HG02970 (cell line): ENCODE measurements at regions not wholly inside any gene's neighbourhood (a gene's known extent, or its start where the extent isn't known, plus 50 kb on each side); places are given as distances from the start of the nearest gene placed in this dataset.

Source experiments
- ATAC-seq: cut with Tn5 transposase; IDR thresholded peaks from one replicate; pipeline ENCODE4 v1.9.1; 2021; ENCODE audit warnings: mild to moderate bottlenecking, moderate library complexity, moderate number of reproducible peaks; ENCODE audit not compliant: unreplicated experiment, low FRiP score

GRCh38 chr1:55546553-55546952, 331.4 kb upstream of the USP24 start:
- ATAC-seq = no peak

- no peak for ATAC-seq
Measured at GRCh38 chr1:55544826-55545225, 329.7 kb upstream of the USP24 start.

- ATAC-seq = no peak
Measured at GRCh38 chr1:55542901-55543504, 327.8 kb upstream of the USP24 start.

GRCh38 chr1:55541296-55541695, 326.1 kb upstream of the USP24 start:
- ATAC-seq = no peak

- no peak for ATAC-seq
Measured at GRCh38 chr1:55539652-55540512, 324.7 kb upstream of the USP24 start.

GRCh38 chr1:55538428-55538827, 323.3 kb upstream of the USP24 start:
- no peak for ATAC-seq

- ATAC-seq = no peak
Measured at GRCh38 chr1:55536545-55536865, 321.3 kb upstream of the USP24 start.

GRCh38 chr1:55535724-55536544, 320.8 kb upstream of the USP24 start:
- no peak for ATAC-seq

- ATAC-seq = no peak
Measured at GRCh38 chr1:55534565-55535121, 319.5 kb upstream of the USP24 start.

- no peak for ATAC-seq
Measured at GRCh38 chr1:55531644-55532043, 316.5 kb upstream of the USP24 start.

GRCh38 chr1:55530749-55531478, 315.8 kb upstream of the USP24 start:
- no peak for ATAC-seq

- no peak for ATAC-seq
Measured at GRCh38 chr1:55529017-55529416, 313.9 kb upstream of the USP24 start.

GRCh38 chr1:55527831-55528230, 312.7 kb upstream of the USP24 start:
- no peak for ATAC-seq

- no peak for ATAC-seq
Measured at GRCh38 chr1:55526716-55527115, 311.6 kb upstream of the USP24 start.

GRCh38 chr1:55524006-55524405, 308.8 kb upstream of the USP24 start:
- ATAC-seq = no peak

- ATAC-seq = no peak
Measured at GRCh38 chr1:55522982-55523381, 307.8 kb upstream of the USP24 start.

GRCh38 chr1:55522353-55522903, 307.3 kb upstream of the USP24 start:
- no peak for ATAC-seq

- no peak for ATAC-seq
Measured at GRCh38 chr1:55520861-55521260, 305.7 kb upstream of the USP24 start.

GRCh38 chr1:55519937-55520683, 304.9 kb upstream of the USP24 start:
- ATAC-seq = no peak
